ENCODE measurements at regions not wholly inside any gene's neighbourhood (a gene's known extent, or its start where the extent isn't known, plus 50 kb on each side); places are given as distances from the start of the nearest gene placed in this dataset.

- TF ChIP-seq CTCF (IDR thresholded peaks at IDR 0.05; ENCODE audit: insufficient read depth, low read length, missing control alignments) = no peak
- DNase-seq (ENCODE audit: low read depth, low spot score) = no peak
- CTCF ChIA-PET = no interaction called here
- POLR2A ChIA-PET = no interaction called here
- no peak overlapping the region for H3K4me3 ChIP-seq (ENCODE audit: low read depth, low read length)
Measured at GRCh38 chr4:72629540-72629939, 60.5 kb upstream of the ADAMTS3 start.

- TF ChIP-seq CTCF (IDR thresholded peaks at IDR 0.05; ENCODE audit: insufficient read depth, low read length, missing control alignments) = no peak
- POLR2A ChIA-PET = no interaction called here
- no peak overlapping the region for H3K4me3 ChIP-seq (ENCODE audit: low read depth, low read length)
- CTCF ChIA-PET = no interaction called here
- no peak for DNase-seq (ENCODE audit: low read depth, low spot score)
Measured at GRCh38 chr4:72627723-72628122, 58.7 kb upstream of the ADAMTS3 start.

All from AG04449 (cell line).